ENCODE measurements at regions not wholly inside any gene's neighbourhood (a gene's known extent, or its start where the extent isn't known, plus 50 kb on each side); places are given as distances from the start of the nearest gene placed in this dataset.

DNA sequence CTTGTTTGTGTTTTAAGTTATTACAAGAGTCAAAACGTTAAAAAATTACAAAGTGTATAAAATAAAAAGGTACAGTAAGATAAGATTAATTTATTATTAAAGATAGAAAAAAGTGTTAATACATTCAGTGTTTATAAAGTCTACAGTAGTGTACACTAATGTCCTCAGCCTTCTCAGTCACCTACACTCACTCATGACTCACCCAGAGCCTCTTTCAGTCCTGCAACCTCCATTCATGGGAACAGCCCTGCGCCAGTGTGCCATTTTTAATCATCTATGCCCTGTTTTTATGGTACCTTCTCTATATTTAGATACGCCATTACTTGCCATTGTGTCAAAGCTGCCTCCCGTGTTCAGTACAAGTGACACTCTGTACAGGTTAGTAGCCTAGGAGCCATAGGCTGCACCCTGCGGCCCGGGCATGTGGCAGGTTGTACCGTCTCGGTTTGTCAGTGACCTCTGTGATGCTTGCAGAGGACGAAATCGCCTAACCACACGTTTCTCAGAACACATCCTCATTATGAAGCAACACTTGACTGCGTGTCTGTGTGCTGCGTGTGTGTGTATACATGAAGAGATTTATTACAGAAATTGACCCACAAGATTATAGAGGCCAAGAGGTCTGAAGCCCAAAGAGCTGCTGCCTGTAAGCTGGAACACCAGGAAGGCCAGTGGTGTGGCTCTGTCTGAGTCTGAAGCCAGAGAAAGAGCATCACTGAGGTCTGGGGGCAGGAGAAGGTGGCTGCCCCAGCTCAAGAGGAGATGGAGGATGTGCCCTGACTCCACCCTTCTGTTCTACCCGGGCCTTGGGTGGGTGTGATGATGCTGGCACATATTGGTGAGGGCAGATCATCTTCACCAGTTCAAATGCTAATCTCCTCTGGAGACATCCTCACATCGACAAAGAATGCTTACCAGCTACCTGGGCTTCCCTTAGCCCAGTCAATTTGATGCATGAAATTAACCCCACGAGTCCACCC is 116.6 kb upstream of the C14orf180 start (continued):
- TF ChIP-seq ZFX (CRISPR knock-in tag; IDR thresholded peaks at IDR 0.05), result no peak

DNA sequence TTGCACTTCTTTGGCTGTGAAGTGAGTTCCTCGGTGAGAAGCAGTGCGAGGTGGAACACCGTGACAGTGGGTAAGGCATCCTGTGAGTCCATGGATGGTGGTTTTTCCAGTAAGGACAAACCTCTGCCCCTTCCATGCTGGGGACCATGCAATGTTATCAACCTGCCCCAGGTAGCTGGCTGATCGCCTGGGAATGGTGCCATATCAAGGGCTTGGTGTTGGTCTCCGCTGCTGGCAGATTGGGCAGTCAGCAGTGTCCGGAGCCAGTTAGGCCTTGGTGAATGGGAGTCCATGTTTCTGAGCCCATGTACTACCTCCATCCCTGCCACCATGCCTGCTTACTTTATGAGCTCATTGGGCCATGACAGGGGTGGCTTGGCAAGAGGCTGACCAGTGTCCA is 114.7 kb upstream of the C14orf180 start:
- Histone ChIP-seq H3K9ac (ENCODE audit: insufficient read depth in 1 of 2, low read depth in 2 of 2, low read length in 2 of 2) (no peak overlapping the region), H3K4me1 (replicated peaks in 1 of 2; ENCODE audit: control insufficient read depth in 2 of 2, insufficient read depth in 2 of 2, low read length in 2 of 2) (peaks cover 0 to 5% of the 10 kb centered on the region in 2 experiments; a peak in 2 of 5 replicates), H4K20me1 (replicated peaks; ENCODE audit: control insufficient read depth, insufficient read depth, low read length) (no peaks in the 10 kb centered on the region), H3K4me2 (ENCODE audit: insufficient read depth, low read length) (no peak overlapping the region), H3K9me3 (replicated peaks; ENCODE audit: control insufficient read depth, insufficient read depth, low read depth, low read length) (no peaks in the 10 kb centered on the region), H3K4me3 (no peak overlapping the region), H3K27ac (ENCODE audit: extremely low read depth, low read depth, low read length) (no peak overlapping the region), H3K36me3 (ENCODE audit: control insufficient read depth, insufficient read depth, low read length) (no peaks in the 10 kb centered on the region), H3K27me3 (ENCODE audit: control insufficient read depth in 2 of 2, insufficient read depth in 2 of 2, low read length in 2 of 2) (peaks cover 0 to 11% of the 10 kb centered on the region in 2 experiments; a peak in 1 of 5 replicates), H2AFZ (ENCODE audit: low read depth, low read length) (no peak overlapping the region), H3K9me1 (ENCODE audit: control insufficient read depth, insufficient read depth, low read length) (no peaks in the 10 kb centered on the region), H3K79me2 (ENCODE audit: control insufficient read depth, insufficient read depth, low read length) (no peaks in the 10 kb centered on the region)
- ATAC-seq (no peak), DNase-seq (ENCODE audit: extremely low read depth in 1 of 4, low spot score in 3 of 4) (no peak), FAIRE-seq (no peak)
- no TSS peak for BruUV-seq (replicated peaks)
- in situ Hi-C loops (cut with MboI) (no loop called here), intact Hi-C loops (cut with micrococcal nuclease) (no loop called here)
- POLR2A ChIA-PET, result interaction anchor here (0.6 kb wide), 1 partner anchor 430 kb away, joined by 3 read pairs; no protein-coding TSS in a partner anchor
- WGBS (ENCODE audit: insufficient coverage, low coverage, missing lambda C conversion rate), result 2% methylated on average over 6 of the region's 6 CpGs
- CTCF ChIA-PET (ENCODE audit: low intra/inter-chr PET ratio), result no interaction called here
- TF ChIP-seq SRSF7 (optimal IDR thresholded peaks at IDR 0.05; ENCODE audit: low read depth, low read length) (no peak), NFIC (IDR thresholded peaks at IDR 0.05) (no peak), ZNF324 (CRISPR knock-in tag; IDR thresholded peaks at IDR 0.05) (no peak), ZFP30 (CRISPR knock-in tag; IDR thresholded peaks at IDR 0.05; ENCODE audit: borderline replicate concordance) (no peak), POLR2G (IDR thresholded peaks at IDR 0.05; ENCODE audit: low read depth, low read length) (no peak), EZH2 (IDR thresholded peaks at IDR 0.05; ENCODE audit: borderline replicate concordance, low read depth, low read length) (no peak), ZNF445 (CRISPR knock-in tag; IDR thresholded peaks at IDR 0.05; ENCODE audit: low read depth) (no peak), CHD4 (IDR thresholded peaks at IDR 0.05; ENCODE audit: insufficient read depth, insufficient replicate concordance, low read depth, low read length, poor library complexity, severe bottlenecking) (no peak), ZNF551 (CRISPR knock-in tag; IDR thresholded peaks at IDR 0.05) (no peak), HNRNPK (IDR thresholded peaks at IDR 0.05; ENCODE audit: low read depth, low read length, poor library complexity, severe bottlenecking) (no peak), ZNF146 (CRISPR knock-in tag; IDR thresholded peaks at IDR 0.05; ENCODE audit: unreplicated experiment) (no peak), MXI1 (IDR thresholded peaks at IDR 0.05; ENCODE audit: low read depth, low read length) (no peak), ZNF311 (CRISPR knock-in tag; IDR thresholded peaks at IDR 0.05) (no peak), BACH1 (tag; IDR thresholded peaks at IDR 0.05) (no peak)
- TF ChIP-seq, protein P1, sequence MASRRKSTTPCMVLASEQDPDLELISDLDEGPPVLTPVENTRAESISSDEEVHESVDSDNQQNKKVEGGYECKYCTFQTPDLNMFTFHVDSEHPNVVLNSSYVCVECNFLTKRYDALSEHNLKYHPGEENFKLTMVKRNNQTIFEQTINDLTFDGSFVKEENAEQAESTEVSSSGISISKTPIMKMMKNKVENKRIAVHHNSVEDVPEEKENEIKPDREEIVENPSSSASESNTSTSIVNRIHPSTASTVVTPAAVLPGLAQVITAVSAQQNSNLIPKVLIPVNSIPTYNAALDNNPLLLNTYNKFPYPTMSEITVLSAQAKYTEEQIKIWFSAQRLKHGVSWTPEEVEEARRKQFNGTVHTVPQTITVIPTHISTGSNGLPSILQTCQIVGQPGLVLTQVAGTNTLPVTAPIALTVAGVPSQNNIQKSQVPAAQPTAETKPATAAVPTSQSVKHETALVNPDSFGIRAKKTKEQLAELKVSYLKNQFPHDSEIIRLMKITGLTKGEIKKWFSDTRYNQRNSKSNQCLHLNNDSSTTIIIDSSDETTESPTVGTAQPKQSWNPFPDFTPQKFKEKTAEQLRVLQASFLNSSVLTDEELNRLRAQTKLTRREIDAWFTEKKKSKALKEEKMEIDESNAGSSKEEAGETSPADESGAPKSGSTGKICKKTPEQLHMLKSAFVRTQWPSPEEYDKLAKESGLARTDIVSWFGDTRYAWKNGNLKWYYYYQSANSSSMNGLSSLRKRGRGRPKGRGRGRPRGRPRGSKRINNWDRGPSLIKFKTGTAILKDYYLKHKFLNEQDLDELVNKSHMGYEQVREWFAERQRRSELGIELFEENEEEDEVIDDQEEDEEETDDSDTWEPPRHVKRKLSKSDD (conservative IDR thresholded peaks at IDR 0.05; ENCODE audit: low read length), result no peak
- TF ChIP-seq, protein P2, sequence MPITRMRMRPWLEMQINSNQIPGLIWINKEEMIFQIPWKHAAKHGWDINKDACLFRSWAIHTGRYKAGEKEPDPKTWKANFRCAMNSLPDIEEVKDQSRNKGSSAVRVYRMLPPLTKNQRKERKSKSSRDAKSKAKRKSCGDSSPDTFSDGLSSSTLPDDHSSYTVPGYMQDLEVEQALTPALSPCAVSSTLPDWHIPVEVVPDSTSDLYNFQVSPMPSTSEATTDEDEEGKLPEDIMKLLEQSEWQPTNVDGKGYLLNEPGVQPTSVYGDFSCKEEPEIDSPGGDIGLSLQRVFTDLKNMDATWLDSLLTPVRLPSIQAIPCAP (CRISPR knock-in tag; IDR thresholded peaks at IDR 0.05; ENCODE audit: borderline replicate concordance), result no peak

Measured in K562 (cell line).